GM21360 (cell line): ENCODE measurements at regions not wholly inside any gene's neighbourhood (a gene's known extent, or its start where the extent isn't known, plus 50 kb on each side); places are given as distances from the start of the nearest gene placed in this dataset.

Source experiments
- ATAC-seq: cut with Tn5 transposase; IDR thresholded peaks from one replicate; pipeline ENCODE4 v1.9.1; 2021; ENCODE audit warnings: mild to moderate bottlenecking, moderate library complexity; ENCODE audit not compliant: unreplicated experiment

GRCh38 chr7:32266932-32267475, 196.8 kb upstream of the PDE1C start:
- no peak for ATAC-seq

- no peak for ATAC-seq
Observed at GRCh38 chr7:32264702-32265284, 194.6 kb upstream of the PDE1C start.

GRCh38 chr7:32263611-32264010, 193.4 kb upstream of the PDE1C start:
- no peak for ATAC-seq

- no peak for ATAC-seq
Observed at GRCh38 chr7:32262315-32262714, 192.1 kb upstream of the PDE1C start.

- peak; percentile 95 for ATAC-seq
Observed at GRCh38 chr7:32259931-32260596, 189.9 kb upstream of the PDE1C start.

GRCh38 chr7:32258265-32258664, 188.1 kb upstream of the PDE1C start:
- no peak for ATAC-seq

GRCh38 chr7:32257621-32258020, 187.4 kb upstream of the PDE1C start:
- no peak for ATAC-seq

GRCh38 chr7:32256811-32257210, 186.6 kb upstream of the PDE1C start:
- no peak for ATAC-seq

GRCh38 chr7:32256376-32256775, 186.2 kb upstream of the PDE1C start:
- ATAC-seq = no peak

- ATAC-seq = no peak
Observed at GRCh38 chr7:32255036-32255435, 184.8 kb upstream of the PDE1C start.

GRCh38 chr7:32253299-32253698, 183.1 kb upstream of the PDE1C start:
- no peak for ATAC-seq

GRCh38 chr7:32251659-32252058, 181.5 kb upstream of the PDE1C start:
- ATAC-seq = no peak

- ATAC-seq = no peak
Observed at GRCh38 chr7:32250471-32251260, 180.5 kb upstream of the PDE1C start.

- ATAC-seq = no peak
Observed at GRCh38 chr7:32250003-32250402, 179.8 kb upstream of the PDE1C start.

- no peak for ATAC-seq
Observed at GRCh38 chr7:32248522-32248921, 178.3 kb upstream of the PDE1C start.

- ATAC-seq = no peak
Observed at GRCh38 chr7:32244806-32245345, 174.7 kb upstream of the PDE1C start.

- ATAC-seq = no peak
Observed at GRCh38 chr7:32243687-32244290, 173.6 kb upstream of the PDE1C start.

GRCh38 chr7:32242436-32242835, 172.2 kb upstream of the PDE1C start:
- ATAC-seq = no peak

- no peak for ATAC-seq
Observed at GRCh38 chr7:32241636-32242035, 171.4 kb upstream of the PDE1C start.

GRCh38 chr7:32239764-32240163, 169.6 kb upstream of the PDE1C start:
- no peak for ATAC-seq

- no peak for ATAC-seq
Observed at GRCh38 chr7:32228601-32229000, 158.4 kb upstream of the PDE1C start.
